ENCODE measurements at regions not wholly inside any gene's neighbourhood (a gene's known extent, or its start where the extent isn't known, plus 50 kb on each side); places are given as distances from the start of the nearest gene placed in this dataset.

DNA sequence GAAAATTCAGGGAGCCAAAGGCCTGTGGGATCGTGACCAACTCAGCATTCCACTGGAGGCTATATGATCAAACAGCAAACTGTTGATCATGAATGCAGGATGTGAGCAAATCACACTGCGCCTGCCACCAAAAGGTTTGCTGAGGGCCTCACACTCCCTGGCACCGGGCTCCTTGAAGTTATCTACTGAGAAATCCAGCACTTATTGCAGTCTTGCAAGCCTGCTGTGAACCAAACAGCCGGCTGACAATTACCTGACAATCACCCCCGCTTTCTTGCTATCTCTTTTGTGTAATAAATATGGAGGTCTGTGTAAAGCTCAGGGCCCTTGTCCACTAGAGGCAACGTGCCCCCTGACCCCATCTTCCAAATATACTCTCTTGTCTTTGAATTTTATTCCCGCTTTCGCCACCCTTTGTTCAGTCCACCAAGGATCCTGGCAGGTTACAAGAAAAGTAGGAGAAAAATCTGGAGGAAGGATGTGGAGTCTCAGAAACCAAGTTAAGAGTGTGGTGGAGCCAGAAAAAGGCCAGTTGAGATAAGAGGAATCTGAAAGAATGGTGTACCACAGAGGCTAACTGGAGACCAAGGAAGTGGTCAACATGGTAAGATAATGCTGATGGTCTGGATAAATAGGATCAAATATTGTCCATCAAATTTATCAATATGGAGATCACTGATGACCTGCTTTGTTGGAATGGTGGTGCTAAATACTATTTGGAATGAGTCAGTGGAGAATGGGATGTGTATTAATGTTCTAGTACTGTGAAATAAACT lies 229.2 kb downstream of the ALX1 start:
- TF ChIP-seq, protein P1, sequence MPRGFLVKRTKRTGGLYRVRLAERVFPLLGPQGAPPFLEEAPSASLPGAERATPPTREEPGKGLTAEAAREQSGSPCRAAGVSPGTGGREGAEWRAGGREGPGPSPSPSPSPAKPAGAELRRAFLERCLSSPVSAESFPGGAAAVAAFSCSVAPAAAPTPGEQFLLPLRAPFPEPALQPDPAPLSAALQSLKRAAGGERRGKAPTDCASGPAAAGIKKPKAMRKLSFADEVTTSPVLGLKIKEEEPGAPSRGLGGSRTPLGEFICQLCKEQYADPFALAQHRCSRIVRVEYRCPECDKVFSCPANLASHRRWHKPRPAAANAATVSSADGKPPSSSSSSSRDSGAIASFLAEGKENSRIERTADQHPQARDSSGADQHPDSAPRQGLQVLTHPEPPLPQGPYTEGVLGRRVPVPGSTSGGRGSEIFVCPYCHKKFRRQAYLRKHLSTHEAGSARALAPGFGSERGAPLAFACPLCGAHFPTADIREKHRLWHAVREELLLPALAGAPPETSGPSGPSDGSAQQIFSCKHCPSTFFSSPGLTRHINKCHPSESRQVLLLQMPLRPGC (tag by site-specific recombination; IDR thresholded peaks at IDR 0.05): no peak
- no peak for TF ChIP-seq KLF16 (tag by site-specific recombination; IDR thresholded peaks at IDR 0.05)
- Histone ChIP-seq H3K4me3 (ENCODE audit: low read depth, low read length) (no peak overlapping the region), H3K36me3 (ENCODE audit: control insufficient read depth in 2 of 2, insufficient read depth in 1 of 2, low read length in 2 of 2) (no peaks in the 10 kb centered on the region), H3K4me1 (ENCODE audit: control insufficient read depth, insufficient read depth, low read length) (no peaks in the 10 kb centered on the region), H3K9me3 (ENCODE audit: control insufficient read depth, insufficient read depth, low read depth, low read length) (no peaks in the 10 kb centered on the region), H3K27ac (ENCODE audit: extremely low read depth, low read depth, low read length) (no peak overlapping the region)
- ChIA-PET CTCF (no interaction called here), POLR2A (no interaction called here)

DNA sequence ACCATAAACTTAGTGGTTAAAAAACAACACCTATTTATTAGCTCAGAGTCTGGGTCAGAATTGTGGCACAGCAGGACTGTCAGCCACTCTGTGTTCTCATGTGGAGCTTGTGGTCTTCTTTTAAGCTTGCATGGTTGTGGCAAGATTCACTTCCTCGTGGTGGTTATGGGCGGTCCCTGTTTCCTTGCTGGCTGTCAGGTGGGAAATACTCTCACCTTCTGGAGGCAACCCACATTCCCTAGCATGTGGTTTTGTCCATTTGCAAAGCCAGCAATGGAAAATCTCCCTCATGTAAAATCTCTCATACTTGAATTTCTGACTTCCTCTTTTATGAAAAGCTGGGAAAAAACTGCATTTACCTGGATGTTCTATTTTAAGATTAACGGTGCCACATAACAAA lies 229.8 kb downstream of the ALX1 start:
- no peaks in the 10 kb centered on the region for H3K4me1 ChIP-seq (ENCODE audit: control insufficient read depth, insufficient read depth, low read length)
- ChIA-PET POLR2A (no interaction called here), CTCF (interaction anchor here (0.6 kb wide), 1 partner anchor 10 kb away, joined by 3 read pairs; no protein-coding TSS in a partner anchor)
- TF ChIP-seq ZNF335 (tag by site-specific recombination; conservative IDR thresholded peaks at IDR 0.05): no peak
- no peak for TF ChIP-seq KLF1 (tag by site-specific recombination; IDR thresholded peaks at IDR 0.05)
- no peak for TF ChIP-seq ZNF121 (tag by site-specific recombination; IDR thresholded peaks at IDR 0.05)
- TF ChIP-seq, protein P2, sequence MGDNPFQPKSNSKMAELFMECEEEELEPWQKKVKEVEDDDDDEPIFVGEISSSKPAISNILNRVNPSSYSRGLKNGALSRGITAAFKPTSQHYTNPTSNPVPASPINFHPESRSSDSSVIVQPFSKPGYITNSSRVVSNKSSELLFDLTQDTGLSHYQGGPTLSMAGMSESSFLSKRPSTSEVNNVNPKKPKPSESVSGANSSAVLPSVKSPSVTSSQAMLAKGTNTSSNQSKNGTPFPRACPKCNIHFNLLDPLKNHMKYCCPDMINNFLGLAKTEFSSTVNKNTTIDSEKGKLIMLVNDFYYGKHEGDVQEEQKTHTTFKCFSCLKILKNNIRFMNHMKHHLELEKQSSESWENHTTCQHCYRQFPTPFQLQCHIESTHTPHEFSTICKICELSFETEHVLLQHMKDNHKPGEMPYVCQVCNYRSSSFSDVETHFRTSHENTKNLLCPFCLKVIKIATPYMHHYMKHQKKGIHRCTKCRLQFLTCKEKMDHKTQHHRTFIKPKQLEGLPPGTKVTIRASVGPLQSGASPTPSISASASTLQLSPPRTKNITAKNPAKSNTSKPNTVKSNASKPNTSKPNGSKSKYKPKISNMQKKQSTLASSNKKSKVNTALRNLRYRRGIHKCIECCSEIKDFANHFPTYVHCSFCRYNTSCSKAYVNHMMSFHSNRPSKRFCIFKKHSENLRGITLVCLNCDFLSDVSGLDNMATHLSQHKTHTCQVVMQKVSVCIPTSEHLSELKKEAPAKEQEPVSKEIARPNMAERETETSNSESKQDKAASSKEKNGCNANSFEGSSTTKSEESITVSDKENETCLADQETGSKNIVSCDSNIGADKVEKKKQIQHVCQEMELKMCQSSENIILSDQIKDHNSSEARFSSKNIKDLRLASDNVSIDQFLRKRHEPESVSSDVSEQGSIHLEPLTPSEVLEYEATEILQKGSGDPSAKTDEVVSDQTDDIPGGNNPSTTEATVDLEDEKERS (tag by site-specific recombination; IDR thresholded peaks at IDR 0.05): no peak
- TF ChIP-seq ZBTB8A (tag by site-specific recombination; IDR thresholded peaks at IDR 0.05): no peak
- TF ChIP-seq TCF7L2 (IDR thresholded peaks at IDR 0.05; ENCODE audit: borderline replicate concordance, low read depth, low read length): no peak
- H3K27ac ChIP-seq (ENCODE audit: extremely low read depth, low read depth, low read length): no peak overlapping the region
- no peaks in the 10 kb centered on the region for H3K9me3 ChIP-seq (ENCODE audit: control insufficient read depth, insufficient read depth, low read depth, low read length)
- H3K4me3 ChIP-seq (ENCODE audit: low read depth, low read length): no peak overlapping the region
- no peaks in the 10 kb centered on the region for H3K36me3 ChIP-seq (ENCODE audit: control insufficient read depth in 2 of 2, insufficient read depth in 1 of 2, low read length in 2 of 2)

DNA sequence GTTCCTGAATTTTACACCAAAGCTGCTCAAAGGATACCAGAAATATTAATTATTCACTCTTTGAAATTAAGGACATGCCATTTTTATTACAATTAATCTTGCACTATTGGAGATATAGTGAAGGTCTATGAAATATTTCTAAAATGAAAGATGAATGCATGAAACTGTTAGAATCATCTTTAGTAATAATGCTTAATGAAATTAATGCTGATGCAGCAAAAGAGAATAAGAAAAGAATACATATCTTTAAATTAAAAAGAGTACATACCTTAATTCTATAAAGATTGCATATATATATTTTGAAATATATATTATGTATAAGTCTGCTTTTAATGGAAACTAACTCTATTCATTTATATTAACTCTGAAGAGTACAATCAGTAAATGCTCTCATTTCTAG lies 236.0 kb downstream of the ALX1 start:
- Histone ChIP-seq H3K4me1 (ENCODE audit: control insufficient read depth, insufficient read depth, low read length) (no peaks in the 10 kb centered on the region), H3K9me3 (ENCODE audit: control insufficient read depth, insufficient read depth, low read depth, low read length) (no peaks in the 10 kb centered on the region), H3K36me3 (ENCODE audit: control insufficient read depth in 2 of 2, insufficient read depth in 1 of 2, low read length in 2 of 2) (no peaks in the 10 kb centered on the region), H3K4me3 (ENCODE audit: low read depth, low read length) (no peak overlapping the region), H3K27ac (ENCODE audit: extremely low read depth, low read depth, low read length) (no peak overlapping the region)
- POLR2A ChIA-PET: no interaction called here
- CTCF ChIA-PET: no interaction called here
- TF ChIP-seq ZFP37 (tag by site-specific recombination; IDR thresholded peaks at IDR 0.05): no peak
- TF ChIP-seq RBAK (tag by site-specific recombination; IDR thresholded peaks at IDR 0.05): no peak
- TF ChIP-seq, protein P3, sequence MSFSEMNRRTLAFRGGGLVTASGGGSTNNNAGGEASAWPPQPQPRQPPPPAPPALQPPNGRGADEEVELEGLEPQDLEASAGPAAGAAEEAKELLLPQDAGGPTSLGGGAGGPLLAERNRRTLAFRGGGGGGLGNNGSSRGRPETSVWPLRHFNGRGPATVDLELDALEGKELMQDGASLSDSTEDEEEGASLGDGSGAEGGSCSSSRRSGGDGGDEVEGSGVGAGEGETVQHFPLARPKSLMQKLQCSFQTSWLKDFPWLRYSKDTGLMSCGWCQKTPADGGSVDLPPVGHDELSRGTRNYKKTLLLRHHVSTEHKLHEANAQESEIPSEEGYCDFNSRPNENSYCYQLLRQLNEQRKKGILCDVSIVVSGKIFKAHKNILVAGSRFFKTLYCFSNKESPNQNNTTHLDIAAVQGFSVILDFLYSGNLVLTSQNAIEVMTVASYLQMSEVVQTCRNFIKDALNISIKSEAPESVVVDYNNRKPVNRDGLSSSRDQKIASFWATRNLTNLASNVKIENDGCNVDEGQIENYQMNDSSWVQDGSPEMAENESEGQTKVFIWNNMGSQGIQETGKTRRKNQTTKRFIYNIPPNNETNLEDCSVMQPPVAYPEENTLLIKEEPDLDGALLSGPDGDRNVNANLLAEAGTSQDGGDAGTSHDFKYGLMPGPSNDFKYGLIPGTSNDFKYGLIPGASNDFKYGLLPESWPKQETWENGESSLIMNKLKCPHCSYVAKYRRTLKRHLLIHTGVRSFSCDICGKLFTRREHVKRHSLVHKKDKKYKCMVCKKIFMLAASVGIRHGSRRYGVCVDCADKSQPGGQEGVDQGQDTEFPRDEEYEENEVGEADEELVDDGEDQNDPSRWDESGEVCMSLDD (tag by site-specific recombination; IDR thresholded peaks at IDR 0.05): no peak
- TF ChIP-seq ZNF354C (tag by site-specific recombination; IDR thresholded peaks at IDR 0.05; ENCODE audit: borderline replicate concordance, low read depth): no peak
- TF ChIP-seq, protein P4, sequence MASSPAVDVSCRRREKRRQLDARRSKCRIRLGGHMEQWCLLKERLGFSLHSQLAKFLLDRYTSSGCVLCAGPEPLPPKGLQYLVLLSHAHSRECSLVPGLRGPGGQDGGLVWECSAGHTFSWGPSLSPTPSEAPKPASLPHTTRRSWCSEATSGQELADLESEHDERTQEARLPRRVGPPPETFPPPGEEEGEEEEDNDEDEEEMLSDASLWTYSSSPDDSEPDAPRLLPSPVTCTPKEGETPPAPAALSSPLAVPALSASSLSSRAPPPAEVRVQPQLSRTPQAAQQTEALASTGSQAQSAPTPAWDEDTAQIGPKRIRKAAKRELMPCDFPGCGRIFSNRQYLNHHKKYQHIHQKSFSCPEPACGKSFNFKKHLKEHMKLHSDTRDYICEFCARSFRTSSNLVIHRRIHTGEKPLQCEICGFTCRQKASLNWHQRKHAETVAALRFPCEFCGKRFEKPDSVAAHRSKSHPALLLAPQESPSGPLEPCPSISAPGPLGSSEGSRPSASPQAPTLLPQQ (tag by site-specific recombination; IDR thresholded peaks at IDR 0.05): no peak
- TF ChIP-seq ZSCAN23 (tag by site-specific recombination; IDR thresholded peaks at IDR 0.05): no peak
- TF ChIP-seq, protein P5, sequence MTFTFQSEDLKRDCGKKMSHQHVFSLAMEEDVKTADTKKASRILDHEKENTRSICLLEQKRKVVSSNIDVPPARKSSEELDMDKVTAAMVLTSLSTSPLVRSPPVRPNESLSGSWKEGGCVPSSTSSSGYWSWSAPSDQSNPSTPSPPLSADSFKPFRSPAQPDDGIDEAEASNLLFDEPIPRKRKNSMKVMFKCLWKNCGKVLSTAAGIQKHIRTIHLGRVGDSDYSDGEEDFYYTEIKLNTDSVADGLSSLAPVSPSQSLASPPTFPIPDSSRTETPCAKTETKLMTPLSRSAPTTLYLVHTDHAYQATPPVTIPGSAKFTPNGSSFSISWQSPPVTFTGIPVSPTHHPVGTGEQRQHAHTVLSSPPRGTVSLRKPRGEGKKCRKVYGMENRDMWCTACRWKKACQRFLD (tag by site-specific recombination; IDR thresholded peaks at IDR 0.05): no peak

Measured in HEK293 (cell line).